Right hindlimb (tissue), 1 donor: ENCODE measurements at regions not wholly inside any gene's neighbourhood (a gene's known extent, or its start where the extent isn't known, plus 50 kb on each side); places are given as distances from the start of the nearest gene placed in this dataset.
"Not testable (repeated sequence)": the region's sequence is repeated elsewhere in the genome, so short reads cannot be mapped to it uniquely, and the experiment has no call there.

Experiments
- DNase-seq: peaks from one replicate; pipeline ENCODE4 v3.0.0-alpha.2; 2018

- no peak for DNase-seq
Measured at GRCh38 chr10:28186887-28187578, 115.8 kb downstream of the MPP7 start.

DNA sequence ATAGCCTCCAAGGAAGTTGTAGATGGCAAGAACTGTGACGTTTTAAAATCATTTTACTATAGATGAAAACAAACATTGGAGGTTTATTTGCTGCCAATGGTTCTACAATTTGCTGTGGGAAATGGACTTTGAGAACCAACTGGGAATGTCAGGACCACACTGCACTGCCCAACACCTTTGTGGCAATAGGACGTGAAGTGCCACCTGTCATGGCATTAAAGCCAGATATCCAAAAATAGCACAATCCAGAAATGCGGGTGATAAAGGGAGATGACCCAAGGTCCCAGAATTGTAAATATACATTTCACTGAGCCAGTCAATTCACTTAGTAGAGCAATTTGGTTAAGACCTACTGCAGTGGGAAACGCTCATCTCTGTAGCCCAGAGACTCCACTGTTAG lies 116.4 kb downstream of the MPP7 start:
- DNase-seq: no peak

GRCh38 chr10:28184810-28185209 lies 118.1 kb downstream of the MPP7 start:
- no peak for DNase-seq

GRCh38 chr10:28181478-28182096 lies 121.3 kb downstream of the MPP7 start:
- DNase-seq: no peak

GRCh38 chr10:28180654-28181053 lies 122.2 kb downstream of the MPP7 start:
- DNase-seq: no peak

GRCh38 chr10:28179743-28180099 lies 123.1 kb downstream of the MPP7 start:
- DNase-seq: no peak

GRCh38 chr10:28179006-28179742 lies 123.7 kb downstream of the MPP7 start:
- no peak for DNase-seq

- no peak for DNase-seq
Measured at GRCh38 chr10:28177944-28178637, 124.8 kb downstream of the MPP7 start.

- DNase-seq: not testable (repeated sequence)
Measured at GRCh38 chr10:28176498-28176897, 126.4 kb downstream of the MPP7 start.

GRCh38 chr10:28172223-28172610 lies 130.6 kb downstream of the MPP7 start:
- no peak for DNase-seq

DNA sequence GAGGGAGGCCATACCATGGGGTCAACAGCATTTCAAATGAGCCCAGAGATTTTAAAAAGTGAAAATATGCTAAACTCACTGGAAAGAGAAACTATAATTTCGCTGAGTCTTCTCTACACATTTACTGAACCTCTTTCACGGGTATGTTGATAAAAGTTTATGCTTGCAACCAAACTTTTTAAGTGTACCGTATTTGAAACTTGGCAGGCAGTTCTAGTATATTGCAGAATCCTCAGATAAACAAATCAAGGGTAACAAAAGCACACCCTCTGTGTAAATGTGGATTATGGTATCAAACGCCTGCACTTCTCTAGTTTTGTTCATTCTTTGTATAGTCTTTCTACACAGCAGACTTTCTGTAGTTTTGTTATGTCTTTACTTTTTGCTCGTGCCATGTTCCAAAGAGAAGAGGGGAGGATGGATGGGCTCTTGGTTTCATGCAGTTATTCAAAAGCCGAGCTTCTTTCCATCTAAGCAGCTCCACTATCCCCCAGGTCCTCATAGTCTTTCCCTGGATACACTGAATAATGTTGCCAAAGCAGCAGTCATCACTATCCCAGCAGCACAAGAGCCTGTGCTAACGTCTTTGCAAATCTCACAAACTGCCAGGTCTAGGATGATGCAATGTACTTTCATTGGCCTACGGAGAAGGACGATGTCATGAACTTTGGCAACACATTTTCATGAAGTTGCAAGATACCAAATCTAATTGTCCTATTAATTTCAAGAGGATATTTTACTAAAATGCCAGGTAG lies 131.2 kb downstream of the MPP7 start:
- peak; percentile 44 for DNase-seq

GRCh38 chr10:28169525-28169924 lies 133.3 kb downstream of the MPP7 start:
- no peak for DNase-seq

DNA sequence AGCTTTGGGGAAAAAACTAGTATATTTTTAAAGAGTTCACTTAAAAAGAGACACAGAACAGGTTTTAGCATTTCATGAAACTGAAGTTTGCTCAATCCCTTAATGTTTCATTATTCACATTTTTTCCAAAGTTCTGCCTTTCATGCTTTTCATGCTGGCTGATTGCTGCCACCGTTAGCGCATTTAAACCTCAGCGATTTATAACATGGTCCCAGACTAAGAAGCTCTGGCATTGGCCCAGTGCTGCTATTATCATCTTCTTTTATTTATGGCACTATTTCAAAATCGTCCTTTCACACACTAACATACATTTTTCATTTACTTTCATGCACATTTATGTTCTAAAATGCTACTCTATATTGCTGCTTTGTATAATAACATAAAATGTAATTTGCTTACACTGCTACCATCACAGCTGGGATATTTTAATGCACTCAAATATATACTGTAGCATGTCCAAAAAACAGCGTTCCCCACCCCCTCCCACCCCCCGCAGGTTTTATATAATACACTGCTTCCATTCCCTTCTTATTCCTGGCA lies 141.9 kb downstream of the MPP7 start:
- no peak for DNase-seq

GRCh38 chr10:28157379-28157778 lies 145.5 kb downstream of the MPP7 start:
- no peak for DNase-seq

DNA sequence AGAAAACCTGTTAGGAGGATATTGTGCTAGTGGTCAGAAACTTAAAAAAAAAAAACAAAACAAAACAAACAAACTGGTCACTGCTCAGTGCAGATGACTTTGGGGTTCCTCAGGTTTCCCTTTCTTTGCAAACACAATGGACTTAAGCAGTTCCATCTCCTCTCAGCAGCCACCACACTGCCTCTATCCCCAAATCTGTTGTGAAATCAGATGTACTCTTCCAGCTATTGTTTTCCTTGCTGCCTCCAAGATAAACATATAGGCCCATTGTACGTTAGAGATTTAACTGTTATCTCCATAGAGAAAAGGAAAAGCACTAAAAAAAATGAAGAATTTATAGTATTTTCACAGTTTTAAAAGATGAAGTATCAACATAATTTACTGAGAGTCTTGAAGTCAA lies 147.1 kb downstream of the MPP7 start:
- DNase-seq: no peak

DNA sequence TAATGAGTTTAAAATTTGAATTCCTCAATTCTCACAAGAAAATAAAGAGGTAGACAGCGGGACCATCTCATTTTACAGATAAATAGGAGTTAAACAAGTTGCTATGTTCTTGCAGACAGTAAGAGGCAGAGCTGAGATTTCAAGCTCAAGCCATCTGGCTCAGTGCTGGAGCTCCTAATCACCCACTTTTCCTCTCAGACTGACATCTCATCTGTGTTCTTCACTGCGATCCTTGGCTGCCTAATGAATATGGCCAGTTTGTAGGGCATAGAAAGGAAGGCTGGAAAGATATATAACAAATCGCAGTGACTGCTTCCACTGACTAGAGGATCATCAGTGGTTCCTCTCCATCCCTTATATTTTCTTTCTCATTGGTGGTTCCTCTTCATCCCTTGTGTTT lies 151.2 kb downstream of the MPP7 start:
- DNase-seq: no peak

- DNase-seq: peak; percentile 57
Measured at GRCh38 chr10:28149746-28150145, 150.9 kb upstream of the ODAD2 start.

- no peak for DNase-seq
Measured at GRCh38 chr10:28147706-28148105, 148.8 kb upstream of the ODAD2 start.

DNA sequence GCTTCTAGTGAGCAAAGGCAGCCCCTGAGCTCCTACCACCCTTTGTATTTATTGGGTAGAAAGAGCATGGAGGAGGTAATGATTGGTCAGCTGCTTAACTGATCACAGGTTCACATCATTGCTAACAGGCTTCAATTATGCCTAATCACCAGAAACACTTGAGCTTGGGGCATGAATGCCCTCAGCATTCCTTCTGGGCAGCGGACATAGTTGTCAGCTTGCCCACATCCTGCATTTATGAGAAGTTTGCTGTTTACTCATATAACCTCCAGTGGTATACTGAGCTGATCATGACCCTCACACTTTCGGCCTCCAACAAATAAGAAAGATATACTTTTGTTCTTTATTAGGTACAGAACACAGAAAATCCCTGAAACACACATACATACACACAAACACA lies 140.3 kb upstream of the ODAD2 start:
- DNase-seq: no peak

DNA sequence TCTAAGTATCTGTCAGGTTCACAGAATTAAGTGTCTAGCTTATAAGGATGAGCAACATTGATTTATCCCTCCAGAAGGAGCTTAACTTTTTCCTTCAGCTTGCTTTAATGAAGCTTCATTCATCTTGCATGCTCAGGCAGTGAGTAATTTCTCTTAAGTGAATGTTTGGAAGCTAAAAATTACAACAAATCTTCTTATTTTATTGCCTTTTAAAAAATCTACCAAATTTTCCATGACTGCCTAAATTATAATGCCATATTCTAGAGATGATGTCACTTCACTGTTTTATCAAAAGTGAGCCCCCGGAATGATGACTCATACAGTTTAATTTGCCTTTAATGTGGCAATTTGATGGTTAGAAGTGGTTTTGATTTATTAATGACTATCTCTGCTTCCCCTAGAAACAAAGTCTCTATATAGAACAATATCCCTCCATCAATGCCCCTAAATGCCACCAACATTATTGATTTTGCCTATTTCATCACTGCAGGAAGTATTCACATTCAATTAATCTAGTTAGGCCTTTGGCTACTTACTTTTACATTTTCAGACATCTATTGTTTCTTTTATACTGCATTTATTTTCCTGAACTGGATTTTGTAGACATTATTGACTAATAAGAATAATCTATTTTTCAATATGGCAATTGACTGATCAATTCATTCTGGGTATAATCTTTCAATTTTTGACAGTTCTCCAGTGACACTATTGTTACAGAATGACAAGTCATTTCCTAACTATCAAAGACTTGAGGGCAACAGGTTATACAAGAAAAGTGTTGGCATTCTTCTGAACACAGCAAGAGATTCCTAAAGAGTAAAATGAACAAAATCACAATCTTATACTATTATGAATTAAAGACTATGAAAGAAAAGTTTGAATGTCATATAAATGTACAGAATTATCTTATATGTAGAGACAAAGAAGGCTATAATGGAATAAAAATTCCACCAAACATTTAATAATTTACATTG lies 139.3 kb upstream of the ODAD2 start:
- DNase-seq: no peak

DNA sequence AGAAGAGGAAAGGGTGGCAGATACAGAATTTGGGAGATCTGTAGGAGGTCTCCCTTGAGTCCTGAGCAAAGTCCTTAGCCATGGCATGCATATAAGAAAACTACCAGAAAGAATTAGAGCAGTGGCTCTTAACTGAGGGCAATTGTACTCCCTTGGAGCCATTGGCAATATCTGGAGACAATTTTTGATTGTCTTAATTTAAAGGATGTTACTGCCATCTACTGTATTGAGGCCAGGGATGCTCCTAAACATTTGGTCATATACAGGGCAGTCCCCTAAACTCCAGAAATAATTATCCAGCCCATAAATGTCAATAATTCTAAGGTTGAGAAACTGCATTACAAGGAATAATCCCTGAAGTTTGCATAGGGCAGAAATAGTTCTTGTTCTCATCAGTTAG lies 136.4 kb upstream of the ODAD2 start:
- DNase-seq: no peak
